SK-N-SH treated with all-trans-retinoic acid at 6 μM for 48 hours (cell line): ENCODE measurements at regions not wholly inside any gene's neighbourhood (a gene's known extent, or its start where the extent isn't known, plus 50 kb on each side); places are given as distances from the start of the nearest gene placed in this dataset.
A peak's percentile ranks its signal among the peaks of the same experiment; 100 is the strongest.

ENCODE experiments used
- ATAC-seq: fragments of 200-7000 bp; cut with Tn5 transposase; 3 replicates; pipeline ENCODE4 v1.9.1; 2020; ENCODE audit warnings: mild to moderate bottlenecking, moderate library complexity
- ARNTL ChIP-seq: fragments of 450-650 bp; formaldehyde crosslinking; IDR thresholded peaks from 2 replicates; pipeline ENCODE4 v1.5.0; 2020; ENCODE audit warnings: low read depth, mild to moderate bottlenecking, moderate library complexity, borderline replicate concordance
- BACH2 ChIP-seq: fragments of 250-450 bp; sonication (Bioruptor Pico); IDR thresholded peaks from 2 replicates; pipeline ENCODE4 v1.9.0; 2021; ENCODE audit warnings: mild to moderate bottlenecking, borderline replicate concordance
- CREB5 ChIP-seq: fragments of 250-450 bp; sonication (Bioruptor Pico); IDR thresholded peaks from 2 replicates; pipeline ENCODE4 v1.5.1; 2020; ENCODE audit warnings: low read depth, mild to moderate bottlenecking, moderate library complexity
- CSDC2 ChIP-seq: fragments of 250-450 bp; sonication (Bioruptor Pico); IDR thresholded peaks from 2 replicates; pipeline ENCODE4 v1.5.0; 2020; ENCODE audit warnings: mild to moderate bottlenecking, moderate library complexity
- ISL1 ChIP-seq: fragments of 250-450 bp; sonication (Bioruptor Pico); IDR thresholded peaks from 2 replicates; pipeline ENCODE4 v2.1.2; 2022; ENCODE audit warnings: mild to moderate bottlenecking, moderate library complexity
- OSR1 ChIP-seq: fragments of 250-450 bp; sonication (Bioruptor Pico); IDR thresholded peaks from 2 replicates; pipeline ENCODE4 v1.8.0; 2022; ENCODE audit warnings: moderate library complexity, mild to moderate bottlenecking, inconsistent platforms
- PATZ1 ChIP-seq: fragments of 250-450 bp; sonication (Bioruptor Pico); IDR thresholded peaks from 2 replicates; pipeline ENCODE4 v1.8.0; 2020; ENCODE audit warnings: mild to moderate bottlenecking, moderate library complexity, borderline replicate concordance
- POU6F1 ChIP-seq: fragments of 250-450 bp; sonication (Bioruptor Pico); IDR thresholded peaks from 2 replicates; pipeline ENCODE4 v1.8.0; 2021; ENCODE audit warnings: low read depth, mild to moderate bottlenecking, moderate library complexity, borderline replicate concordance
- SNAI2 ChIP-seq: fragments of 250-450 bp; sonication (Bioruptor Pico); IDR thresholded peaks from 2 replicates; pipeline ENCODE4 v1.5.0; 2020; ENCODE audit warnings: mild to moderate bottlenecking, moderate library complexity
- TCF4 ChIP-seq: fragments of 250-450 bp; sonication (Bioruptor Pico); IDR thresholded peaks from 2 replicates; pipeline ENCODE4 v1.8.0; 2021; ENCODE audit warnings: mild to moderate bottlenecking, moderate library complexity, borderline replicate concordance
- TOX ChIP-seq: fragments of 250-450 bp; sonication (Bioruptor Pico); IDR thresholded peaks from 2 replicates; pipeline ENCODE4 v1.8.0; 2021; ENCODE audit warnings: mild to moderate bottlenecking, moderate library complexity, borderline replicate concordance
- TSHZ2 ChIP-seq: fragments of 250-450 bp; sonication (Bioruptor Pico); IDR thresholded peaks from 2 replicates; pipeline ENCODE4 v1.5.0; 2020; ENCODE audit warnings: mild to moderate bottlenecking, moderate library complexity
- ZC3H10 ChIP-seq: fragments of 250-450 bp; sonication (Bioruptor Pico); IDR thresholded peaks from 2 replicates; pipeline ENCODE4 v1.5.1; 2021; ENCODE audit warnings: mild to moderate bottlenecking, moderate library complexity
- ZFP3 ChIP-seq: fragments of 250-450 bp; sonication (Bioruptor Pico); IDR thresholded peaks from 2 replicates; pipeline ENCODE4 v1.5.0; 2020; ENCODE audit warnings: mild to moderate bottlenecking, moderate library complexity
- ZNF565 ChIP-seq: fragments of 450-650 bp; formaldehyde crosslinking; conservative IDR thresholded peaks from 2 replicates; pipeline ENCODE4 v1.5.0; 2020; ENCODE audit warnings: low read depth, mild to moderate bottlenecking, moderate library complexity
- ZNF70 ChIP-seq: fragments of 450-650 bp; formaldehyde crosslinking; IDR thresholded peaks from 2 replicates; pipeline ENCODE4 v1.5.0; 2020; ENCODE audit warnings: mild to moderate bottlenecking, moderate library complexity
- TF ChIP-seq, protein P1 (sequence below): fragments of 250-450 bp; sonication (Bioruptor Pico); IDR thresholded peaks from 2 replicates; pipeline ENCODE4 v1.5.1; 2021; ENCODE audit warnings: mild to moderate bottlenecking, moderate library complexity

DNA sequence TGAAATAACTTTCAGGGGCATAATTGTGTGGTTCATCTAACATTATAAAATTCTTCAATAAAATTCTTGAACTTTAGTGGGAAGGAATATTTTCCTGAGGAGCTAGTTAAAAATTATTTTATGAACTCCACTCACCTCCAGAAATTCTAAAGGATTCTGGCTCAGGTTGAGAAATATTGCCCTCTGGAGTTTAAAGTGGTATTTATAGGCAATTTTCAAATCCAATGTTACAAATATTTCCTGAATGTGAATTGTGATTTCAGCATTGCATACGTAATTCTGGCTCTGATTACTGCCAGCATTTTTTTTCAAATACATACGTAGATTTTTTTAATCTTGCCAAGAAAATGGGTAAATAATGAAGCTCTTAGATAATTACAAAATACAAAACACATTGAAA lies 598.2 kb upstream of the ANO3 start:
- no peak for TF ChIP-seq OSR1 (CRISPR knock-in tag)
- TF ChIP-seq ISL1 (CRISPR knock-in tag), result no peak
- no peak for TF ChIP-seq CSDC2 (CRISPR knock-in tag)
- TF ChIP-seq CREB5 (CRISPR knock-in tag), result no peak
- no peak for TF ChIP-seq ZNF70 (CRISPR knock-in tag)
- TF ChIP-seq ZNF565 (CRISPR knock-in tag), result no peak
- TF ChIP-seq PATZ1 (CRISPR knock-in tag), result no peak
- TF ChIP-seq TOX, result no peak
- no peak for ATAC-seq

DNA sequence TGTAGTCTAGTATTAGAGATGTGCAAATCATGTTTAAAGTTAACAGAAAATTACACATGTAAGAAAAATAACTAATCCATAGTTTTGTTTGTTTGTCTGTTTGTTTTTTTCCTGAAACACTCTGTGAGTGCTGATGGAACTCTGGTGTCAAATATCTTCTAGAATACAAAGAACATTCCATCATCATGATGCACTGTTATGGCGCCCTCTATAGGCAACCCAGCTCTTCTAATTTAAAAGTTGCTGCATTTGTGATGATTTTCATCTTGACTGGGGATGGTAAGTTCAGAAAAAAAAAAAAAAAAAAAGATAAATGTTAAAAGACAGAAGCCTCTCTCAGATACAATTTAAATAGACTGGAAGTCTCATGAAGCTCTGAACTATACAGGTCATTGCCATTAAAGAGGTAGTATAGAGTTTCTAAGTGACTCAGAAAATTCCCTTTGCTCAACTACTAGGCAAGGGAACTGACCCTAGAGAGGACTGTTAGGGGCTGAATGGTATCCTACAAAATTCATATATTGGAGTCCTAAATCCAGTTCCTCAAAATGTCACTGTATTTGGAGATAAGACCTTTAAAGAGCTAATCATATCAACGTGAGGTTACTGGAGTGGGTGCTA lies 597.2 kb upstream of the ANO3 start:
- ATAC-seq, result peak; percentile 76; the same call in 2 of the 3 replicates
- TF ChIP-seq TOX (no peak), OSR1 (CRISPR knock-in tag) (no peak), POU6F1 (CRISPR knock-in tag) (no peak), ZC3H10 (CRISPR knock-in tag) (no peak), SNAI2 (CRISPR knock-in tag) (no peak), ARNTL (CRISPR knock-in tag) (no peak), BACH2 (CRISPR knock-in tag) (no peak), ZNF565 (CRISPR knock-in tag) (no peak)
- TF ChIP-seq, protein P1, sequence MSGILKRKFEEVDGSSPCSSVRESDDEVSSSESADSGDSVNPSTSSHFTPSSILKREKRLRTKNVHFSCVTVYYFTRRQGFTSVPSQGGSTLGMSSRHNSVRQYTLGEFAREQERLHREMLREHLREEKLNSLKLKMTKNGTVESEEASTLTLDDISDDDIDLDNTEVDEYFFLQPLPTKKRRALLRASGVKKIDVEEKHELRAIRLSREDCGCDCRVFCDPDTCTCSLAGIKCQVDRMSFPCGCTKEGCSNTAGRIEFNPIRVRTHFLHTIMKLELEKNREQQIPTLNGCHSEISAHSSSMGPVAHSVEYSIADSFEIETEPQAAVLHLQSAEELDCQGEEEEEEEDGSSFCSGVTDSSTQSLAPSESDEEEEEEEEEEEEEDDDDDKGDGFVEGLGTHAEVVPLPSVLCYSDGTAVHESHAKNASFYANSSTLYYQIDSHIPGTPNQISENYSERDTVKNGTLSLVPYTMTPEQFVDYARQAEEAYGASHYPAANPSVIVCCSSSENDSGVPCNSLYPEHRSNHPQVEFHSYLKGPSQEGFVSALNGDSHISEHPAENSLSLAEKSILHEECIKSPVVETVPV (CRISPR knock-in tag), result no peak

- TF ChIP-seq, protein P1 (CRISPR knock-in tag), result no peak
- TF ChIP-seq BACH2 (CRISPR knock-in tag), result no peak
- no peak for ATAC-seq
These were observed 594.8 kb upstream of the ANO3 start for GRCh38 chr11:25737071-25737675.

DNA sequence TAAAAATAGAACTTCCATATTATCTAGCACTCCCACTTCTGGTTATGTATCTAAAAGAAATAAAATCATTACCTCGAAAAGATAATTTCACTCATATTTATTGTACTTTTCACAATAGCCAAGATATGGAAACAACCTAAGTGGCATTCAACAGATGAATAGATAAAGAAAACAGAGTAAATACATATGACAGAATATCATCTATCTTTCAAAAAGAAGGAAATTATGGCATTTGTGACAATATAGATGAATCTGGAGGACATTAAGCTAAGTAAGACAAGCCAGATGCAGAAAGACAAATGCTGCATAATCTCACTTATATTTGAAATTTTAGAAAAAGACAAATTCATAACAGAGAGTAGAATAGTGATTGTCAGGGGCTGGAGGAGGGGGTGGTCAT lies 590.0 kb upstream of the ANO3 start:
- ATAC-seq, result no peak
- no peak for TF ChIP-seq TCF4 (CRISPR knock-in tag)
- no peak for TF ChIP-seq POU6F1 (CRISPR knock-in tag)
- TF ChIP-seq CREB5 (CRISPR knock-in tag), result no peak
- TF ChIP-seq ARNTL (CRISPR knock-in tag), result no peak
- no peak for TF ChIP-seq OSR1 (CRISPR knock-in tag)
- no peak for TF ChIP-seq TOX
- no peak for TF ChIP-seq PATZ1 (CRISPR knock-in tag)
- no peak for TF ChIP-seq TSHZ2 (CRISPR knock-in tag)
- no peak for TF ChIP-seq ZFP3 (CRISPR knock-in tag)
